Kasumi-1 (cell line): ENCODE measurements at regions not wholly inside any gene's neighbourhood (a gene's known extent, or its start where the extent isn't known, plus 50 kb on each side); places are given as distances from the start of the nearest gene placed in this dataset.
"Not testable (repeated sequence)": the region's sequence is repeated elsewhere in the genome, so short reads cannot be mapped to it uniquely, and the experiment has no call there.

Experiments used
- DNase-seq, 2 experiments: peaks; one replicate each; lab custom pipeline; 2025; lab: John Stamatoyannopoulos, UW

DNA sequence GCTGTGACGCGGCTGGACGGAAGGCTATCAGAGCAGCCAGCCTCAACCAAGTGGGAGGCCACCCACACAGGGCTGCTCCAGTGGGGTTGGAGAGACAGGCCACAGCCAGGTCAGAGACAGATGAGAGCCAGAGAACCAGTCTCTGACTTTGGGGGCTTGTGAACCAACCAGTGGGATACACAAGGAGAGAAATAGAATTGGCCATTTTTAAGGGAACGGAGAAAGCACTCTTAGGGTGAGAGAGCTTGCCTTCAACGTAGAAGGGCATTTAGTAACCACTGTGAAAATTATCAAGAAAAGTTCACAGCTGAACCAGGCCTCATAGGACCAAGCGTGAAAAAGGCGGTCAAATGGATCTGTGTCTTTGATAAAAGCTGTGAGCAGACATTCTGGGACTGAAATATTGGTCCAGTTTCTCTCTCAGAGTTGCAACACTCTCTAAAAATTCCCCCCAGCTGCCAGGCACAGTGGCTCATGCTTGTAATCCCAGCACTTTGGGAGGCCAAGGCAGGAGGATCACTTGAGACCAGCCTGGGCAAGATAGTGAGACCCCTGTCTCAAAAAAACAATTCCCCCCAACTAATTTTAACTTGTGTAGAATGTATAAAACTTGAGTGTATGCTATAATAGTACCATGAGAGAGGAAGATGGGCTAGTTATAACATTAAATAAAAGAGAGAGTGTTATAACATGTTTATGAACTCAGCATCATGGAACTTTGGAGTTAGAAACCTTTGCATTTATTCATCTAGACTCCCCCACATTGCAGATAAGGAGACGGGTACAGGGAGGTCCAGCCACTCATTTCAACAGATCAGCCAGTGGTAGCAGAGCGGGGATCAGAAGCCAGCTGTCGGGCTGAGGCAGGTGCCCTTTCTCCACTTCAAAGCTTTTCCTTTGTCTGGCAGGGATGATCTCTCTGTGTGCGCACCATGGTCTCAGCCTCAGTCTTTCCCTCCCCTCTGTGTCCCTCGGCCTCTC, 132.2 kb downstream of the NPIPB11 start:
- not testable (repeated sequence) for DNase-seq

DNA sequence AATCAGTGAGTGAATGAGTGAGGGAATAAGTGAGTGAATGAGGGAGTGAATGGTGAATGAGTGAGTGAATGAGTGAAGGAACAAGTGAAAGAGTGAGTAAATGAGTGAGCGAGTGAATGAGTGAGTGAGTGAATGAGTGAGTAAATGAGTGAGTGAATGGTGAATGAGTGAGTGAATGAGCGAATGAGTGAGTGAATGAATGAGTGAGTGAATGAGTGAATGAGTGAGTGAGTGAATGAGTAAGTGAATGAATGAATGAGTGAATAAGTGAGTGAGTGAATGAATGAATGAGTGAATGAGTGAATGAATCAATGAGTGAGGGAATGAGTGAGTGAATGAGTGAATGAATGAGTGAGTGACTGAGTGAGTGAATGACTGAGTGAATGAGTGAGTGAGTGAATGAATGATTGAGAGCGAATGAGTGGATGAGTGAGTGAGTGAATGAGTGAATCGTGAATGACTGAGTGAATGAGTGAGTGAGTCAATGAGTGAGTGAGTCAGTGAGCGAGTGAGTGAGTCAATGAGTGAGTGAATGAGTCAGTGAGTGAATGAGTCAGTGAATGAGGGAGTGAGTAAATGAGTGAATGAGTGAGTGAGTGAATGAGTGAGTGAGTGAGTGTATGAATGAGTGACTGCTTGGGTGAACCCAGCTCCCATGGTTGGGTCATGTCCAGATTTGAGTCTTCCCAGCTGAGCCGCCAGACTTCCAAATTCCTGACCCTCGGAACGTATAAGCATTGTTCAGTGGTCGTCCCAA, 133.0 kb downstream of the NPIPB11 start:
- DNase-seq, result not testable (repeated sequence)

DNA sequence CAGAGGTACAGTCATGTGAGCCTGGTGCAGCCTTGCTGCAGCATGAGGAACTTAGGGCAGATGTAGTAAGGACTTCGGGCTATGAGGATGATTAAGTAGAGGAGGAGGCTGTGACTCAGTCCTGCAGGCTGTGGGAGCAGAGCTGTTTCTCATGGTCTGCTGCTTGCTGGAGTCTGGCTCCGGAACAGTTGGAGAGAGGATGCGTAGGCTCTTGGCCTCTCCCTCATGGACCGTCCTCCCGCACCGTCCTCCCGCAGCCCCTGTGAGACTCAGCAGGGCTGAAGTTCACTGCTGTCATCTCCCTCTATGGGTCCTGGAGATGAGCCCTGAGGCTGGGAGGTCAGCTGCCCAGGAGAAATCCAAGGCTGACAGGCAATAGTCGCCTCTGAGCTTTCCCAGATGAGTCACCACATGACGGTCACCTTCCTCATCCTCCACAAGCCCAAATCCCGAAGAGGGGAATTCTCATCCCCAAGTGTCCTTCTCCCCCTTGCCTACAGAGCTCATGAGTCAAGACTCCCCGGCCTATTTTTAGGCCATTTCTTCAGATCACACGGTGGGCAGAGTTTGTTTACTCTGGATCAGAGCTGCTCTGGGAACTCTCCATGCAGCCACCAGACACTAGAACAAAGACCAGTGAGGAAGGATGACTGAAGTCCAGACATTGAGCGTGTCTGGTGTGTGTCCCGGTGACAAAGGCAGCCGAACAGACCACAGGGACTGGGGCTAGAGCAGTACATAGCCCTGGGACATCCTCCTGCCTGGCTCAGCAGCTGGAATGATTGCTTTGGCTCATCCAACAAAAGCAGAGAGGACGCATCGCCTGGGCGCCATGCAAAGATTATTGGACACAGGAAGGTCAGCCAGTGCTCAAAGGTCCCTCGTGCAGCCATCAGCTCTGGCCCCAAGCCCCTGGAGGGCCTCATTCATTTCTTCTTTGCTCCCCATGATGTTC, 134.5 kb downstream of the NPIPB11 start:
- DNase-seq, result not testable (repeated sequence)

DNA sequence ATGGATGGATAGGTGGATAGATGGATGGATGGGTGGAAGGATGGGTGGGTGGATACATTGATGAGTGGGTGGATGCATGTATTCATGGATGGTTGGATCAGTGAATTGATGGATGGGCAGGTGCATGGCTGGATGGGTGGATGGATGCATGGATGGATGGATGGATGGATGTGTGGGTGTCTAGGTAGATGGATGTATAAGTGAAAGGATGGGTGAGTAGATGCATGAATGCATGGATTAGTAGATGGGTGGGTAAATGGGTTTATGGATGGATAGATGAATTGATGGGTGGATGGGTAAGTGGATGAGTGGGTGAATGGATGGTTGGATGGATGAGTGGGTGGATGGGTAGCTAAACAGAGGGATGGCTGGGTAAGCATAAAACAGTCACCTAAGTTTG, 135.6 kb downstream of the NPIPB11 start:
- DNase-seq, result not testable (repeated sequence)

DNA sequence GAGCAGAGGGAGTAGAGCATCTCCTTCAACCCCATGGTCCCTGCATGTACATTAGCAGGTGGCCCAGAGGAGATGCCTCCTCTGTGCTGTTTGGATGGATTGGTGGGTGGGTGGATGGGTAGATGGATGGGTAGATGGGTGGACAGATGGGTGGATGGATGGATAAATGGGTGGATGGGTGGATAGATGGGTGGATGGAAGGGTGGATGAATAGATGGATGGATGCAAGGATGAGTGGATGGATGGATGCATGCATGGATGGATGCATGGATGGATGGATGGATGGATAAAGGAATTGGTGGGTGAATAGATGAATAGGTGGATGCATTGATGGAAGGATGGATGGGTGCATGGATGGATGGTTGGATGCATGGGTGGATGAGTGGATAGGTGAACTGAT, 136.5 kb downstream of the NPIPB11 start:
- DNase-seq, result not testable (repeated sequence)

DNA sequence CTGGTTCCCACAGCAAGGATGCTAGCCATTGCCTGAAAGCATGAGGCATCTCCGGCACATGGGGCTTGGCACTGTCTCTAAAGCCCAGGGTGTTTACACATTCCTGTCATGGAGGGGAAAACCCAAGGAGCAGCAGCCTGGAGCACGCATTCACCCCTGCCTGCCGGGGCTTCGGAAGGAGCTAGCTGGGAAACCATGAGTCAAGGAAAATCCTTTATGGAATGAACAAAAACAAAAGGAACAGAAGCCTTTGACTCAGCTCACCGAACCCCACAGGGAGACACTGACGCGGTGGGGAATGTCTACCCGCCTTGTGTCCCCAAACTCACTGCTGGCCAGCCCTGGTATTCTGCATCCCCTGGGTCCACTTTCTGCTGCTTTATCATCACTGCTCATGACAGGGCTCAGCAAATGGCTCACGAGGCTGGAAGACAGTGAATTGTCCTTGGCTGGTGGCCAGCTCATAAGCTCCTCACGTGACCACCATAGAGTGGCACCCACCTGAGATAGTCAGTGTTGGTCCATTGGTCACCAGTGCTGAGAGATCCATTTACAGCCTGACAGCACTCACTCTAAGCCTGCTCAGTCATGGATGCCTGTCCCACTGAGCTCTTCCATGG, 137.2 kb downstream of the NPIPB11 start:
- DNase-seq, result not testable (repeated sequence)

DNA sequence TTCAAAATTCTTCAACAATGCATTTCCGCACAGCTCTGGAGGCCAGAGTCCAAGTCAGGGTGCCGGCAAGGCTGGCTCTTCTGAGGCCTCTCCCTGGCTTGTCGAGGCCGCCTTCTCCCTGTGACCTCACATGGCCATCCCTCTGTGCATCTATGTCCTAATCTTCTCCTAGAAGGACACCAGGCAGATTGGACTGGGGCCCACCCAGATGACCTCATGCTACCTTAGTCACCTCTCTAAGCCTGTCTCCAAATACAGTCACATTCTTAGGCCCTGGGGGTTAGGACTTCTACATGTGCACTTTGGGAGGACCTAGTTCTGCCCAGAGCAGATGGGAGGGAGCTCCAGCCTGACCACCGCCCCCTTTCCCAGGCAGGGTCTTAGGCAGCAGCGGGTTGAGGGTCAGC, 137.7 kb downstream of the NPIPB11 start:
- DNase-seq, result not testable (repeated sequence)

DNA sequence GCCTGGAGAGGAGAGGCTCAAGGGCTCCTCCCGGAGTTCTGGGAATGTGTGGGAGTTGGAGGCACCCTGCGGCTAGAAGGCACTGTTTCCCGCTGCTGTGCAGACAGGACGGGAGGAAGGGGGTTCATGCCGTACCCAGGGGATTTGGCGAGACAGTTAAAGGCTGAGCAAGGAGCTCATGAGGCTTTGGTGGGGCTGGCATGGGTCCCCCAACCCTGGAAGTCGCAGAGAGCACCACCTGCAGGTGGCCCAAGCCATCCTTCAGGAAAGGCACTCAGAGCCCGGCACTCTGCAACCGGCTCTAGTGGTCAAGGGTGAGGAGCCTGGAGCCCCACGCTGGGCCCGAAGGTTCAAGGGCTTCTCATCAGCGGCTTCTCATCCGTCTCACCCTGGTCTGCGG, 138.2 kb downstream of the NPIPB11 start:
- not testable (repeated sequence) for DNase-seq

DNA sequence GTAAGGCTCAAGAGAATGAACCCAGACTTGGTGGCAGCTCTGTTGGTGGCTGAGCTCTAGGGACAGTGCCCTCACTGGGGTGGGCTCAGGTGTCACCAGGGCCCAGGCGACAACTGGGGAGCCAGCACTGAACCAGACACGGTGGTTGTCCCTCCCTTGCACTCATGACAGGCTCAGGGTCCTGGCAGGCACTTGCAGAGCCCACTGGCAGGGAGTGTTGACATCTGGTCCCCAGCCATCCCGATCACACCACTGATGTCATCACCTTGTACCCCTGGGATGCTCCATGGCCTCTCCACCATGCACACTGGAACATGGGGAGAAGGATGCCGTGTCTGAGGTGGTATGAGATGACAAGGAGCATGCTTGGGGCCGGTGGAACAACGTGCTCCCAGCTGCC, 138.6 kb downstream of the NPIPB11 start:
- DNase-seq, result not testable (repeated sequence)

DNA sequence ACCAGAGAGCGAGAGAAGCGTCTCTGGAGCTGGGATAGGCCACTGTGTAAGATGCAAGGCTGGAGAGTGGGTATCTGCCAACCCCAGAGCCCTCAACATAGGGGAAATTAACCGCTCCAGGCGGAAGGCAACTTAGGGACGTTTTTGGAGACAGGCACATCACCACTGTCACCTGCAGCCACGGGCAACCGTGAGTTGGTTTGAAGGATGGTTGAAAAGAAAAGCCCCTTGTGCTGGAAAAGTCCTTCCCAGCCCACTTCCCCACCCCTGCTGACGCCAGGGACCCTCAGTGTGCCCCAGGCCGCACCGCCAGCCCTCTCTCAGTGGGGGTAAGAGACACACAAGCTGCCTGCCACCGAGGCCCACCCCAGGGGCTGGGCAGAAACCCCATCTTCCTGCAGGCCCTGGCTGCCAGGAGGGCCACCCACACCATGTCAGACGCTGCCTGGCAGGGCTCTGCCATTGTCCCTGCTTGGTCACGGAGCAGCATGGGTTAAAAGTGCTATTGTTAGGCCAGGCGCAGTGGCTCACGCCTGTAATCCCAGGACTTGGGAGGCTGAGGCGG, 139.4 kb downstream of the NPIPB11 start:
- DNase-seq, result not testable (repeated sequence)

DNA sequence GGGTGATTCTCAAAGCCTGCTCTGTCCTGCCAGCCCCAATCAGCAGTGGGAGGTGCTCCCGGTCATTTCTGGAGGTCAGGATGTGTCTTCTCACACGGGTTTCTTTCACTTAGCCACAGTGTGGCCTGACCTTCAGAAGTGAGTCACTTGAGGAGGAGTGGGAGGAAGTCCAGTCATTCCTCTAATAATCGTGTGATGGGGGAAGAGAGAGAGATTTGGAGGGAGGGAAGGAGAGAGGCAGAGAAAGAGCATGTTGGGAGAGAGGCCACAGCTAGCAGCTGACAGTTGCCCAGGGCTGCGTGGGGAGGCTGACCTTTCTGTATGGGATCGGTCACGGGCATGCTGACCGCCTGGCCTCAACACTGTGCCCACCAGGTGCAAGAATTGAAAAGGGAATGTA, 139.9 kb downstream of the NPIPB11 start:
- not testable (repeated sequence) for DNase-seq

DNA sequence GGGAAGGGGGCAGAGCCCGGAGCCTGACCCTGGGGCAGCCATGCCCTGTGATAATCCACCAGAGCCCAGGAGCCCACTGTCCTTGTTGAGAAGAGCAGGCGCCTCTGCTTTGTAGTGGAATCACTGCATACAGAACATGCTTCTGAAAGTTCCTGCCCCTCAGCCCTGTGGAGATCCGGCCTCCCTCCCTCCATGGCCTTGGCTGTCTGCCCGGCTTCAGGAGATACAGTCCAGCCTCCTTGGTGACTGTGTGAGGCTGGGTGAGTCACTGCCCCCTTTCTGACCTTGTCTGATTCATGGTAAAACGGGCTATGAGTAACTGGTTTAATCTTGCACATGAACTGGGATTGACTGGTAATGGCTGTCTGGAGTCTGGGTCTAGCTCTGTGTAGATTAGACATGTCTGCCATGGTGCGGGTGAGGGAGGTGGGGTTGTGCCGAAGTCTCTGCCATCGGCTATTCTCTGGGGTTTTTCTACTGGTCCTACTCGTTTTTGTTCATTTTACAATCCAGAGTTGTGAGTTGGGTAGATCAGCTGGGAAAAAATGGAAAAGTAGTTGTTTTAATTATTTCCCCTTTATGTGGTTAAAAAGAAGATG, 141.2 kb downstream of the NPIPB11 start:
- peak; percentile 27 to 34 for DNase-seq

DNA sequence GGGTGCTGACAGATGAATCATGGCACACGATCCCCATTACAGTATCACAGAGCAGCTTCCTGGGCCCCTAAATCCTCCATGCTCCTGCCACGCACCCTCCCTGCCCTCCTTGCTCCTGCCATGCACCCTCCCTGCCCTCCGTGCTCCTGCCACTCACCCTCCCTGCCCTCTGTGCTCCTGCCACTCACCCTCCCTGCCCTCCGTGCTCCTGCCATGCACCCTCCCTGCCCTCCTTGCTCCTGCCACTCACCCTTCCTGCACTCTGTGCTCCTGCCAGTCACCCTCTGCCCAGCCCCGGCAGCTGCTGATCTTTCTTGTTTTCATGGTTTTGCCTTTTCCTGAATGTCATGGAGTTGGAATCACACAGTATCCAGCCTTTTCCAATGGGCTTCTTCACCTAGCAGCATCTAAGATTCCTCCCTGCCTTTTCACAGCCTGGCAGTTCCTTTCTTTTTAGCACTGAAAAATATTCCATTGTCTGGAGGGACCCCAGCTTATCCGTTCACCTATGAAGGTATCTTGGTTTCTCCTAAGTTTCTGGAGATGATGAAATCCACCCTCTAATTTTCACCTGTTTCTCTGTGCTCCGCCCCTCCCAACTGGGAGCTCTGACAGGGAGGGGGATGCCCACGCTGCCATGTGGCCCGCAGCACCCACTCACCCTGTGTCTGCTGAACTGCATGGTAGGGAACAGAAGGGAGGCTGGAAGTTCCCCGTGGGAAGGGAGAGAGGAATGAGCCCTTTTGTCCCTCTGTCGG, 142.3 kb downstream of the NPIPB11 start:
- DNase-seq, result not testable (repeated sequence)

DNA sequence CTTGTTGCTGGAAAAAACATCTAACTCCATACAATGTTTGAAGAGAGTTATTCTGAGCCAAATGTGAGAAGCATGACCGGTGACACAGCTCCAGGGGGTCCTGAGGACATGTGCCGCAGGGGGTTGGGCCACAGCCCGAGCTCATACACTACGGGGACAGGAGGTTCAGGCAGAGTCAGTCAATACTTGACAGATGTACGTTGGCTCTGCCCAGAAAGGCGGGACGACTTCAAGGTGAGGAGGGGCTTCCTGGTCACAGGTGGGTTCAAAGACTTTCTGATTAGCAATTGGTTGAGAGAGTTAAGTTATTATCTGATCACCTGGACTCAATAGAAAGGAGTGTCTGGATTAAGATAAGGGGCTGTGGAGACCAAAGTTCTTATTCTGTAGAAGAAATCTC, 143.8 kb downstream of the NPIPB11 start:
- not testable (repeated sequence) for DNase-seq

DNA sequence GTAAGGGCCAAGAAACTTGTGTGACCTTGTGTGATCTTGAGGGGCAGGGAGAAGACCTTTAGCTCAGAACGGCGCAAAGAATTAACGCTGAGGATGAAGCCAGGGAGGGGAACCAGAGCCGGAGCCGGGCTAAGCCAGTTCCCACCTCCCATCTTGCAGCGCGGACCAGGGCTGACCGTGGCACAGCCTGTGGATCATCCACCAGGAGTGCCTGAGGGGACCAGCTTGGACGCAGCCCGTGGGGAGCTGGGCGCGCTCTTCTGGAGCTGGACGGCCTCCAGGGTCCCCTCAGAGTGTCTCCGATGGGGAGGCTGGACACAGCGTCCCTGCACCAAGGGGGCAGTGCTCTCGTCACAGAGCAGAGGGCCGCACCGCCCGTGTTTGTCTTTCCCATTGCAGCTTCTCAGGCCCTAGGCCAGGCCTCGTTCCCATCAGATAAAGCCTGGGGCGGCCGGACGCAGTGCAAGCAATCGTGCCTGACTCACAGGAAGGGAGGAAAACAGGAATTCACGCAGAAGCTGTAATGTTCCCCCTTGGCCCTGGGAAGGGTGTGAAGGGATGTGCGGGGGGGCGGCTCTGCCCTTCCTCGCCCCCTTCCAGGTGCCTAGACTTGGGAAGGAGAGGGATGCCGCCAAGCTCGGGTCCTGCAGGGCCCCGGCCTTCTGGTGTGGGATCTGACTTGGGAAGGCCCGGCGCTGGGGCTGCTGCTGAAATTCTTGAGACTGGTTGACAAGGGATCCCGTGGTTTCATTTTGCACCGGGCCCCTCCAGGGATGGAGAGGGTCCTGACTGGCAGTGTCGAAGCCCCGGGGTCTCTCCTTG, 144.9 kb downstream of the NPIPB11 start:
- not testable (repeated sequence) for DNase-seq

DNA sequence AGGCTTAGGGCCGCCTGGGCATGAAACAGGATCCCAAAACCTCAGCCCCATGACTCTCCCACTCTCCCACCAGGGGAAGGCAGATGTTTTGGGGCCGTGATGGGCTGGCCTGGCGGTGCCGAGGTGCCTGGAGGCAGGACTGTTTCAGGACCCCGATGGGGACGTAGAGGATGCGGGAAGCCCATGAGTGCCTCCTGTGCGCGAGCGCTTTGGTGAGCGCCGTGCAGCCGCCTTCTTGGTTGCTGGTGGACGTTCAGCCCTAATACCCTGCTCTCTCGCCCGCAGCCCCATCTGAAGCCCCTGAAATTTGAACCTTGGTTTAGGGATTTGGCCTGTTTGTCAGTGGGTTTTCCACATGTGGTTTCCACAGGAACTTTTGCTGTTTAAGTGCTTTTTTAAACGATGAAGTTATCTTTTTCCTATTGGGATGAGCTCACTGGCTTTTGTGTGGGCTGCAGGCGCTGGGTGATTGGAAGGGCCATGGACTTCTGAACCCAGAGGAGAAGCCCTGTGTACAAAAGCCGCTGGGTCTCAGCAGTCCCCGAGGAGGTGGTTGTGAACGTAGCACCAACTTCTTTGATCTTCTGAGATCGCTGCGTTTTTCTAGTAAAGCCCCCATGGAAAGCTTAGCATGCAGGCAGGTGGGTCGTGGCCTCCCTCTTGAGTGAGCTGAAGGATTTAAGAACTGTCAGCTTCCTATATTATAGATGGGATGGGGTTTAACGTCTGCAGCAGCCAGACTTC, 145.7 kb downstream of the NPIPB11 start:
- not testable (repeated sequence) for DNase-seq

DNA sequence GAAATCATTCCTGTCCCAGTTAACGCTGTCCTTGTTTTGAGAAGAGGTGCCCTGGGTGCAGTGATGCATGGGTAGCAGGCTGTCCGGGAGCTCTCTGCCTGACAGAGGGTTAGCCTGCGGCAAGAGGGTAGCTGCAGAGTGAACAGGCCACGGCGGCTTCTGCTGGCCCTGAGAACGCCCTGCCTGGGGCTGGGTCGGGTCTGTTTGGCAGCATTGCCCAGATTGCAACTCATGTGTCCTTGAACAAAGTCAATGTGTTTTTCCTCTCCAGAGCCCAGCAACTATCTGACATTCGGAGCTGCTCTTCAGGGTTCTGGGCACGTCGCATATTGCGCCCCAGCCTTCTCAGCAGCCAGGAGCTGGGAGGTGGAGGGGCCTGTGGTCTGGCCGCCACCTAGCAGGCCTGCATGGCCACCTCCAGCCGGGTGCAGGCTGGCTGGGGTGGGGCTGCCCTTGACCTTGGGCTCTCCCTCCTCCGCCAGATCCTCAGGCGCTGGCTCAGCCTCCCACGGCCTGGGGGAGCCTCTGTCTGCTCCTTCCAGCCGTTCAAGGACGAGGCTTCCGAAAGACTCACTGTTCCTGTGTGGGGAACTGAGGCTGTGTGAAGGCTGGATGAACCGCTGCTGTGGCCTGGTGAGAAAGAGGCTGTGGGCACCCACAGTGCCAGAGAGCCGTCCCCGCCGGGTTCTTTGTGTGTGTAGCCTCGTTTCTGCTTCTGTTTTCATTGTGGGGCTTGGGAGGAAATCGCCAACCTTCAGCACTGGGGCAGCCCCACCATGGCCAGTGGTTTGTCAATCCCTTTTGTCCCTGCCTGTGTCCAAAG, 146.7 kb downstream of the NPIPB11 start:
- DNase-seq, result not testable (repeated sequence)
